GM18511 (cell line): ENCODE measurements at regions not wholly inside any gene's neighbourhood (a gene's known extent, or its start where the extent isn't known, plus 50 kb on each side); places are given as distances from the start of the nearest gene placed in this dataset.
A peak's percentile ranks its signal among the peaks of the same experiment; 100 is the strongest.
"Not testable (repeated sequence)": the region's sequence is repeated elsewhere in the genome, so short reads cannot be mapped to it uniquely, and the experiment has no call there.

Source experiments
- ATAC-seq: cut with Tn5 transposase; IDR thresholded peaks from one replicate; pipeline ENCODE4 v1.9.1; 2021; ENCODE audit warnings: mild to moderate bottlenecking, moderate library complexity; ENCODE audit not compliant: unreplicated experiment

GRCh38 chr4:34412233-34412632, 1832.1 kb downstream of the ARAP2 start:
- no peak for ATAC-seq

GRCh38 chr4:34412911-34413310, 1831.4 kb downstream of the ARAP2 start:
- no peak for ATAC-seq

GRCh38 chr4:34417160-34417559, 1827.2 kb downstream of the ARAP2 start:
- ATAC-seq = no peak

GRCh38 chr4:34419871-34420270, 1824.4 kb downstream of the ARAP2 start:
- no peak for ATAC-seq

GRCh38 chr4:34422472-34423175, 1821.7 kb downstream of the ARAP2 start:
- no peak for ATAC-seq

GRCh38 chr4:34432706-34433105, 1811.6 kb downstream of the ARAP2 start:
- no peak for ATAC-seq

- ATAC-seq = peak; percentile 71
These were observed 1809.9 kb downstream of the ARAP2 start for GRCh38 chr4:34434377-34434776.

- no peak for ATAC-seq
These were observed 1780.1 kb downstream of the ARAP2 start for GRCh38 chr4:34464196-34464595.

GRCh38 chr4:34466411-34466810, 1777.9 kb downstream of the ARAP2 start:
- ATAC-seq = no peak

GRCh38 chr4:34469516-34469915, 1774.8 kb downstream of the ARAP2 start:
- ATAC-seq = no peak

GRCh38 chr4:34485252-34485651, 1759.1 kb downstream of the ARAP2 start:
- ATAC-seq = no peak

- ATAC-seq = no peak
These were observed 1757.6 kb downstream of the ARAP2 start for GRCh38 chr4:34486461-34487363.

GRCh38 chr4:34492414-34492813, 1751.9 kb downstream of the ARAP2 start:
- ATAC-seq = no peak

- no peak for ATAC-seq
These were observed 1742.2 kb downstream of the ARAP2 start for GRCh38 chr4:34502086-34502485.

GRCh38 chr4:34504731-34505130, 1739.6 kb downstream of the ARAP2 start:
- not testable (repeated sequence) for ATAC-seq

GRCh38 chr4:34506511-34507092, 1737.7 kb downstream of the ARAP2 start:
- not testable (repeated sequence) for ATAC-seq

GRCh38 chr4:34512616-34513015, 1731.7 kb downstream of the ARAP2 start:
- no peak for ATAC-seq

GRCh38 chr4:34516524-34516923, 1727.8 kb downstream of the ARAP2 start:
- no peak for ATAC-seq

- ATAC-seq = no peak
These were observed 1709.4 kb downstream of the ARAP2 start for GRCh38 chr4:34534916-34535315.

GRCh38 chr4:34566091-34566490, 1678.2 kb downstream of the ARAP2 start:
- no peak for ATAC-seq

- ATAC-seq = no peak
These were observed 1672.3 kb downstream of the ARAP2 start for GRCh38 chr4:34572026-34572425.

GRCh38 chr4:34615315-34615714, 1629.0 kb downstream of the ARAP2 start:
- ATAC-seq = no peak
